GM19395 (cell line): ENCODE measurements at regions not wholly inside any gene's neighbourhood (a gene's known extent, or its start where the extent isn't known, plus 50 kb on each side); places are given as distances from the start of the nearest gene placed in this dataset.
"Not testable (repeated sequence)": the region's sequence is repeated elsewhere in the genome, so short reads cannot be mapped to it uniquely, and the experiment has no call there.

Source experiments
- ATAC-seq: cut with Tn5 transposase; IDR thresholded peaks from one replicate; pipeline ENCODE4 v1.9.1; 2021; ENCODE audit warnings: mild to moderate bottlenecking, moderate library complexity; ENCODE audit not compliant: unreplicated experiment

- ATAC-seq, result no peak
These were observed 130.0 kb downstream of the CPZ start for GRCh38 chr4:8722556-8722955.

- ATAC-seq, result no peak
These were observed 129.1 kb downstream of the CPZ start for GRCh38 chr4:8721621-8722020.

- ATAC-seq, result no peak
These were observed 126.9 kb downstream of the CPZ start for GRCh38 chr4:8719421-8719820.

- not testable (repeated sequence) for ATAC-seq
These were observed 124.9 kb downstream of the CPZ start for GRCh38 chr4:8717470-8717869.

- ATAC-seq, result no peak
These were observed 118.4 kb downstream of the CPZ start for GRCh38 chr4:8710946-8711345.

- ATAC-seq, result no peak
These were observed 117.9 kb downstream of the CPZ start for GRCh38 chr4:8710416-8710815.

- ATAC-seq, result no peak
These were observed 117.3 kb downstream of the CPZ start for GRCh38 chr4:8709729-8710360.

GRCh38 chr4:8709050-8709728, 116.6 kb downstream of the CPZ start:
- no peak for ATAC-seq

GRCh38 chr4:8708401-8709021, 115.9 kb downstream of the CPZ start:
- no peak for ATAC-seq

GRCh38 chr4:8707045-8707781, 114.6 kb downstream of the CPZ start:
- no peak for ATAC-seq

GRCh38 chr4:8706216-8707044, 113.9 kb downstream of the CPZ start:
- ATAC-seq, result no peak

- ATAC-seq, result no peak
These were observed 112.9 kb downstream of the CPZ start for GRCh38 chr4:8705161-8706145.

- no peak for ATAC-seq
These were observed 112.1 kb downstream of the CPZ start for GRCh38 chr4:8704632-8705031.

- ATAC-seq, result no peak
These were observed 111.4 kb downstream of the CPZ start for GRCh38 chr4:8703857-8704495.

- no peak for ATAC-seq
These were observed 110.8 kb downstream of the CPZ start for GRCh38 chr4:8703401-8703696.

GRCh38 chr4:8702516-8703400, 110.2 kb downstream of the CPZ start:
- no peak for ATAC-seq

GRCh38 chr4:8702020-8702495, 109.5 kb downstream of the CPZ start:
- ATAC-seq, result no peak
